ENCODE measurements at regions not wholly inside any gene's neighbourhood (a gene's known extent, or its start where the extent isn't known, plus 50 kb on each side); places are given as distances from the start of the nearest gene placed in this dataset.

DNA sequence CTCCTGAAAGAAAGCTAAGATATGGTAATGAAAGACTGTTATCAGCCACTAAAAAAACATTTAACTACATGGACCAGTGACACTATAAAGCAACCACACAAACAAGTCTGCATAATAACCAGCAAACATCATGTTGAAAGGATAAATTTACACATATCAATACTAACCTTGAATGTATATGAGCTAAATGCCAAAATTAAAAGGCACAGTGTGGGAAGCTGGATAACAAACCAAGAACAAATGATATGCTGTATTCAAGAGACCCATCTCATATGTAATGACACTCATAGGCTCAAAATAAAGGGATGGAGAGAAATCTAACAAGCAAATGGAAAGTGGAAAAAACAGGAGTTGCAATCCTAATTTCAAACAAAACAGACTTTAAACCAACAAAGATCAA lies 213.1 kb upstream of the CDH2 start:
- no peak for DNase-seq (ENCODE audit: low read depth, low spot score)
- Histone ChIP-seq H3K27ac (ENCODE audit: low read depth, low read length) (no peak overlapping the region), H3K27me3 (ENCODE audit: control insufficient read depth, insufficient read depth, low read length) (no peaks in the 10 kb centered on the region), H3K4me3 (ENCODE audit: low read depth, low read length) (no peak overlapping the region), H3K9me3 (ENCODE audit: control insufficient read depth, insufficient read depth, low read length) (peaks cover 12% of the 10 kb centered on the region)
- no peak for TF ChIP-seq CTCF (IDR thresholded peaks at IDR 0.05; ENCODE audit: low read depth, low read length)
- ChIA-PET CTCF (no interaction called here), POLR2A (no interaction called here)

DNA sequence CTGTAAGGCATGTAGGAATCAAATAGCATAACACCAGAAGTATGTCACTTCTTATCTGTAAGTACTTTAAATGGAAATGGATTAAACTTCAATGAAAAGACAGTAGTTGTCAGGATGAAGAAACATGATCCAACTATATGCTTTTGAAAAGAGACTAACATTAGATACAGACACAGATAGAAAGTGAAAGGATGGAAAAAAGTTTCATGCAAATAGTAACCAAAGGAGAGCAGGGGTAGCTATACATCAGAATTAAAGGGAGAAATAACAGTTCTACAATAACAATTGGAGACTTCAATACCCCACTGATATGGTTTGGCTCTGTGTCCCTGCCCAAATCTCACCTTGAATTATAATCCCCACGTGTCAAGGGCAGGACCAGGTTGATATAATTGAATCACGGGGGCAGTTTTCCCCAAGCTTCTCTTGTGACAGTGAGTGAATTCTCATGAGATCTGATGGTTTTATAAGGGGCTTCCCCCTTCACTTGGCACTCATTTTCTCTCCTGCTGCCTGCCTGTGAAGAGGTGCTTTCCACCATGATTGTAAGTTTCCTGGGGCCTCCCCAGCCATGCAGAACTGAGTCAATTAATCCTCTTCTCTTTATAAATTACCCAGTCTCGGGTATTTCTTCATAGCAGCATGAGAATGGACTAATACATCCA lies 205.4 kb upstream of the CDH2 start:
- Histone ChIP-seq H3K9me3 (ENCODE audit: control insufficient read depth, insufficient read depth, low read length) (peaks cover under 1% of the 10 kb centered on the region; the same call in 1 of the 2 replicates), H3K27me3 (ENCODE audit: control insufficient read depth, insufficient read depth, low read length) (no peaks in the 10 kb centered on the region), H3K4me3 (ENCODE audit: low read depth, low read length) (no peak overlapping the region), H3K27ac (ENCODE audit: low read depth, low read length) (no peak overlapping the region)
- DNase-seq (ENCODE audit: low read depth, low spot score), result no peak
- TF ChIP-seq CTCF (IDR thresholded peaks at IDR 0.05; ENCODE audit: low read depth, low read length), result no peak
- POLR2A ChIA-PET, result no interaction called here
- CTCF ChIA-PET, result no interaction called here

DNA sequence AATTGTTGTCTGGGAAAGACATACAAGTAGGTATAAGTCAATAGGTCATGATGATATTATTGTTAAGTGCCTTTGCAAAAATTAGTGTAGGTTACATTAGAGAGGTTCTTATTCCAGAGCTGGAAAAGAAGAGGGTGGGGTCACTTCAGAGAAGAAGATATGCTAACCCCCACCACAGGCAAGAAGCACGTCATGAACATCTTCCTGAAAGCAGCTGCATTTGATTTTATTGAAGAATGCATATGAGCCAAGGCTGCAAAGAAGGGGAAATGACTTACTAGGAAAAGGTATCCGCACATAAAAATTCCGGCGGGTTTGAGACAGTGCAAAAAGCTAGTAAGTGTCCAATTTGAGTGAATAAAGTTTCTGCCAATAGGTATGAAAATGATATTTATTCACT lies 195.3 kb upstream of the CDH2 start:
- no peak for TF ChIP-seq CTCF (IDR thresholded peaks at IDR 0.05; ENCODE audit: low read depth, low read length)
- Histone ChIP-seq H3K27ac (ENCODE audit: low read depth, low read length) (no peak overlapping the region), H3K4me3 (ENCODE audit: low read depth, low read length) (no peak overlapping the region), H3K27me3 (ENCODE audit: control insufficient read depth, insufficient read depth, low read length) (no peaks in the 10 kb centered on the region), H3K9me3 (ENCODE audit: control insufficient read depth, insufficient read depth, low read length) (no peaks in the 10 kb centered on the region)
- no peak for DNase-seq (ENCODE audit: low read depth, low spot score)
- ChIA-PET CTCF (interaction anchor here (0.6 kb wide), 1 partner anchor 185 kb away, joined by 3 read pairs; no protein-coding TSS in a partner anchor), POLR2A (no interaction called here)

GRCh38 chr18:28366676-28367075 lies 189.7 kb upstream of the CDH2 start:
- Histone ChIP-seq H3K27ac (ENCODE audit: low read depth, low read length) (no peak overlapping the region), H3K9me3 (ENCODE audit: control insufficient read depth, insufficient read depth, low read length) (no peaks in the 10 kb centered on the region), H3K27me3 (ENCODE audit: control insufficient read depth, insufficient read depth, low read length) (no peaks in the 10 kb centered on the region), H3K4me3 (ENCODE audit: low read depth, low read length) (no peak overlapping the region)
- DNase-seq (ENCODE audit: low read depth, low spot score), result no peak
- POLR2A ChIA-PET, result no interaction called here
- no peak for TF ChIP-seq CTCF (IDR thresholded peaks at IDR 0.05; ENCODE audit: low read depth, low read length)
- CTCF ChIA-PET, result no interaction called here

DNA sequence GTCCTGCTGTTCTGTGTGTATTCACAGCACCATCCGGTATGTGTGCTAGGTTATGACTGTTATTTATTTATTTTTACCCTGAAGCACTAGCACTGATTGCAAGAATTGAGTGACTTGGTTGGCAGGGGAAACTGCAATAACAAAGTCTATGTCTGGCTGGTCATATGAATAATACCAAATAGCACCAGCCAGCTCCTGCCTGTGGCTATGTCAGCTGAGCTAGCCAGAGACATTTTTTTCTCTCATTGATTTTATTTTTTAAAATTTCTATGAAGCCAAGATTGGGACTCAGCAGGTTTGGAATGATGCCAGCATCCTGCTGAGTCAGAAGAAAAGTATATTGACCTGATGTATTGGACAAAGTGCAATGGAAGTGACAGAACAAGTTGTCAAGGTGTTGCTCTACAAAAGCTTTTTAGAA lies 188.5 kb upstream of the CDH2 start:
- Histone ChIP-seq H3K27ac (ENCODE audit: low read depth, low read length) (no peak overlapping the region), H3K9me3 (ENCODE audit: control insufficient read depth, insufficient read depth, low read length) (no peaks in the 10 kb centered on the region), H3K4me3 (ENCODE audit: low read depth, low read length) (no peak overlapping the region), H3K27me3 (ENCODE audit: control insufficient read depth, insufficient read depth, low read length) (no peaks in the 10 kb centered on the region)
- TF ChIP-seq CTCF (IDR thresholded peaks at IDR 0.05; ENCODE audit: low read depth, low read length), result no peak
- ChIA-PET POLR2A (no interaction called here), CTCF (no interaction called here)
- no peak for DNase-seq (ENCODE audit: low read depth, low spot score)

Data from AG04450 (cell line).